ENCODE measurements at regions not wholly inside any gene's neighbourhood (a gene's known extent, or its start where the extent isn't known, plus 50 kb on each side); places are given as distances from the start of the nearest gene placed in this dataset.

GRCh38 chr20:17023036-17023435 lies 203.8 kb upstream of the PCSK2 start:
- H3K4me1 ChIP-seq (ENCODE audit: control insufficient read depth, insufficient read depth, low read length) = no peaks in the 10 kb centered on the region
- H3K79me2 ChIP-seq (ENCODE audit: control insufficient read depth, insufficient read depth, low read length) = no peaks in the 10 kb centered on the region
- H3K4me2 ChIP-seq (ENCODE audit: control insufficient read depth, insufficient read depth) = no peak overlapping the region
- DNase-seq (ENCODE audit: low read depth, low spot score) = no peak
- no peak for TF ChIP-seq ZBTB40 (IDR thresholded peaks at IDR 0.05; ENCODE audit: borderline replicate concordance)
- TF ChIP-seq NFYA (IDR thresholded peaks at IDR 0.05; ENCODE audit: borderline replicate concordance, low read depth, low read length) = no peak
- no peak for TF ChIP-seq SIX5 (IDR thresholded peaks at IDR 0.05; ENCODE audit: low read depth, low read length, severe bottlenecking)
- no peaks in the 10 kb centered on the region for H3K9me3 ChIP-seq (replicated peaks; ENCODE audit: control insufficient read depth, insufficient read depth, low read length)
- H3K4me3 ChIP-seq = no peak overlapping the region
- BruUV-seq (replicated peaks) = no TSS peak
- no peaks in the 10 kb centered on the region for H3K27me3 ChIP-seq (replicated peaks in 1 of 2; ENCODE audit: control insufficient read depth in 2 of 2, insufficient read depth in 2 of 2, low read length in 1 of 2)
- H3K9ac ChIP-seq (ENCODE audit: control insufficient read depth, insufficient read depth, low read length) = no peak overlapping the region
- H3K27ac ChIP-seq (ENCODE audit: control insufficient read depth, insufficient read depth) = no peak overlapping the region
- intact Hi-C loops (cut with micrococcal nuclease; ENCODE audit: unreplicated experiment) (no loop called here), in situ Hi-C loops (cut with MboI) (no loop called here)
- ChIA-PET RAD21 (ENCODE audit: unreplicated experiment) (no interaction called here), POLR2A (no interaction called here), SMC1A (ENCODE audit: uncharacterized antibody, unreplicated experiment) (no interaction called here), CTCF (no interaction called here)
- H4K20me1 ChIP-seq (ENCODE audit: control insufficient read depth, insufficient read depth) = no peaks in the 10 kb centered on the region
- 37% methylated on average over 1 of the region's 1 CpG for WGBS (ENCODE audit: insufficient coverage, insufficient replicate concordance, low lambda C conversion rate, missing lambda C conversion rate)
- no peak for ATAC-seq
- FAIRE-seq = no peak
- no peaks in the 10 kb centered on the region for H3K36me3 ChIP-seq (ENCODE audit: control insufficient read depth in 2 of 2, insufficient read depth in 2 of 2, low read length in 1 of 2)
- no peak overlapping the region for H2AFZ ChIP-seq (ENCODE audit: control insufficient read depth, low read depth, low read length)

GRCh38 chr20:17023806-17024205 lies 203.0 kb upstream of the PCSK2 start:
- FAIRE-seq (no peak), DNase-seq (ENCODE audit: low read depth, low spot score) (no peak), ATAC-seq (no peak)
- ChIA-PET RAD21 (ENCODE audit: unreplicated experiment) (no interaction called here), POLR2A (no interaction called here), CTCF (no interaction called here), SMC1A (ENCODE audit: uncharacterized antibody, unreplicated experiment) (no interaction called here)
- intact Hi-C loops (cut with micrococcal nuclease; ENCODE audit: unreplicated experiment) = no loop called here
- in situ Hi-C loops (cut with MboI) = no loop called here
- no peaks in the 10 kb centered on the region for H3K36me3 ChIP-seq (ENCODE audit: control insufficient read depth in 2 of 2, insufficient read depth in 2 of 2, low read length in 1 of 2)
- H2AFZ ChIP-seq (ENCODE audit: control insufficient read depth, low read depth, low read length) = no peak overlapping the region
- H3K9me3 ChIP-seq (replicated peaks; ENCODE audit: control insufficient read depth, insufficient read depth, low read length) = no peaks in the 10 kb centered on the region
- 23% methylated on average over 8 of the region's 8 CpGs for WGBS (ENCODE audit: insufficient coverage, insufficient replicate concordance, low lambda C conversion rate, missing lambda C conversion rate)
- no peaks in the 10 kb centered on the region for H3K27me3 ChIP-seq (replicated peaks in 1 of 2; ENCODE audit: control insufficient read depth in 2 of 2, insufficient read depth in 2 of 2, low read length in 1 of 2)
- H3K9ac ChIP-seq (ENCODE audit: control insufficient read depth, insufficient read depth, low read length) = no peak overlapping the region
- no peaks in the 10 kb centered on the region for H3K4me1 ChIP-seq (ENCODE audit: control insufficient read depth, insufficient read depth, low read length)
- H3K4me3 ChIP-seq = no peak overlapping the region
- H3K4me2 ChIP-seq (ENCODE audit: control insufficient read depth, insufficient read depth) = no peak overlapping the region
- H3K79me2 ChIP-seq (ENCODE audit: control insufficient read depth, insufficient read depth, low read length) = no peaks in the 10 kb centered on the region
- BruUV-seq (replicated peaks) = no TSS peak
- H4K20me1 ChIP-seq (ENCODE audit: control insufficient read depth, insufficient read depth) = no peaks in the 10 kb centered on the region
- no peak overlapping the region for H3K27ac ChIP-seq (ENCODE audit: control insufficient read depth, insufficient read depth)
- no peak for TF ChIP-seq E4F1 (IDR thresholded peaks at IDR 0.05; ENCODE audit: borderline replicate concordance, partially characterized antibody)
- TF ChIP-seq RUNX3 (IDR thresholded peaks at IDR 0.05; ENCODE audit: low read length) = no peak
- TF ChIP-seq PML (IDR thresholded peaks at IDR 0.05; ENCODE audit: low read length) = no peak
- TF ChIP-seq KAT2A (conservative IDR thresholded peaks at IDR 0.05; ENCODE audit: control insufficient read depth, low read depth, low read length) = no peak
